ENCODE measurements at regions not wholly inside any gene's neighbourhood (a gene's known extent, or its start where the extent isn't known, plus 50 kb on each side); places are given as distances from the start of the nearest gene placed in this dataset.
A peak's percentile ranks its signal among the peaks of the same experiment; 100 is the strongest.

DNA sequence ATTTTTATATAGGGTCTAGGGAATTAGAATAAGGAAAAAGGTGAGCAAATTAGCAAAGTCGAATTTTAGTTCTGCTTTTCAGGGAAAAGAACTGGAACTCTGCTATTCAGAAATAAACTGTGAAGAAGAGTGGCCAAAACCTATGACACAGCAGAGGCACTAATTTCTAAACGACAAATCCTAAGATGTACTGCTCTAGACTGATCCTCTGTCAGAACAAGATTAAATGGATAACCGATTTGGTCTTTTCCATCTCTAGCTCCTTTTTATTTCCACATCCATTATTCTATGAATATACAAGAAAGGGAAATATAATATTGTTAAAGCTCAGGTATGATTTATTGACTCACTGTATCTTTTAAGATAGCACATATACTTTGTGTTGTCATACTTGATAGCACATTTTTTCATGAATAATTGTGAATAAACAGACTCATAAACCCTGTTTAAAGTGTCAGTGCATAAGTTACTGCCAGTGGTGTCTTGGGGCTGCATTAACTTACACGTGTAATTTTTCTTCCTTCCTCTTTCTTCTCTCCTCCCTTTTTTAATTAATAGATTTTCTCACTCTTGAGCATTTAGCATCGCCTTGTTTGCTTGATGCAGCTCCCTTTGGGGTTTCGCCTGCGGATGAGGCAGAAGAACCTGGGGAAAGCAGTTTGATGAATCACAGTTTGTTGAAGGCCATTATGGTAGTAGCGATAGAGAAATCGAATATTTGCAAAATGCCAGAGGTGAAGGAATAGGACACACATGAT lies 496.6 kb downstream of the ADGRL2 start:
- DNase-seq: no peak

DNA sequence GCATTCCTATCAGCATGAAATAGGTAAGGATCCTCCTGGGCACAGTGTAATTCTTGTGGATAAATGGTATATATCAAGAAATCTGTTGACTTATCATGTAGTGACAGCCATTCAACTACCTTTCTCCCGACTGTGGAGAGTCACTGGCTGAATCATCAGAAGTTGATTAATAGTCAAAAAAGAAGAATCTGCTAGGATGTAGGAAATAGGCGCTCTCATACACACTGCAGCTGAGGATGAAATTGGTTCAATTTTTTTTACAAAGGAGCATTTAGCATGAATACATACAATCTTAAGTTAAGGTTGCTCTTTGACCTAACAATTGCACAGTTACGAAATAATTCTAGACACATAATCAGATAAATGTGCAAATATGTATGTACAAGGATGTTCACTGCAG lies 486.8 kb downstream of the ADGRL2 start:
- DNase-seq: no peak

DNA sequence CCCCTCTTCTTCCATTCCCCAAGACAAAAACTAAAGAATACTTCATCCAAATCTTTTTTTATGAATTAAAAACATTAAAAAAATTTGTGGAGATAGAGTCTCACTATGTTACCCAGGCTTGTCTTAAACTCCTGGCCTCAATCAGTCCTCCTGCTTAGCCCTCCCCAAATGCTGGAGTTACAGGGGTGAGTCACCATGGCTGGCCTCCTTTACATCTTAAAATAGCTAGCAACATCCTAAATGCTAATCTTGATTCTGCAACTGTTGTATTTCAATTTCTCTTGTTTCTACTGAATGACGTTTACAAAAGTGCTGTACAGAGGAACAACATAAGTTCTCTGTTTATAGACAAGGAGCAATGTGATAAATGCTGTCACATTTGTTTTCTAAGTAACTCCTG lies 483.5 kb downstream of the ADGRL2 start:
- no peak for DNase-seq

DNA sequence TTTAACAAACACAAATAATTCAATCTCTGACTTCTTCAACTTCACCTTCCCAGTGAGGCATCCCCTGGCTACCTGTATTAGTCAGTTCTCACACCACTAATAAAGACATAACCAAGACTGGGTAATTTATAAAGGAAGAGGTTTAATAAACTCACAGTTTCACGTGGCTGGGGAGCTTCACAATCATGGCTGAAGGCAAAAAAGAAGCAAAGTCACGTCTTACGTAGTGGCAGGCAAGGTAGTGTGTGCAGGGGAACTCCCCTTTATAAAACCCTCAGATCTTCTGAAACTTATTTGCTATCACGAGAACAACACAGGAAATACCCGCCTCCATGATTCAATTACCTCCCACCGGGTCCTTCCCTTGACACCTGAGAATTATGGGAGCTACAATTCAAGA lies 478.5 kb downstream of the ADGRL2 start:
- no peak for DNase-seq

DNA sequence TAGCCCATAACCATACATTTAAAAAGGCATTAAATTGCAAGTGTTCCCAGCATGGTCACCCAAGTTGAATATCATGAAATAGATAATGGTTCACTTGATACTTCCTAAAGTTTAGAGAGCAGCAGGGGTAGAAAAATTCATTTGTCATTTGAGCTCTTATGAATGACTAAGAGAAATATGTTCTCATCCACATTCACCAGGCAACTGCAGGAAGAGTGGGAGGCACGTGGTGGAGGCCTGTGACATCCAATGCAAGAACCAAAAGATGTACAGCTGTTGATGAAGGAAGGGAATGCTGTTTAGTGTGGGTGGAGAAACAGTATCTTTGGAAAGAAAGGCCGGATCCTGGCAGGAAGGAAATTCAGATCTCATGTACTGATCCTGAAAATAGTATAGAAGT lies 473.1 kb downstream of the ADGRL2 start:
- DNase-seq: no peak

DNA sequence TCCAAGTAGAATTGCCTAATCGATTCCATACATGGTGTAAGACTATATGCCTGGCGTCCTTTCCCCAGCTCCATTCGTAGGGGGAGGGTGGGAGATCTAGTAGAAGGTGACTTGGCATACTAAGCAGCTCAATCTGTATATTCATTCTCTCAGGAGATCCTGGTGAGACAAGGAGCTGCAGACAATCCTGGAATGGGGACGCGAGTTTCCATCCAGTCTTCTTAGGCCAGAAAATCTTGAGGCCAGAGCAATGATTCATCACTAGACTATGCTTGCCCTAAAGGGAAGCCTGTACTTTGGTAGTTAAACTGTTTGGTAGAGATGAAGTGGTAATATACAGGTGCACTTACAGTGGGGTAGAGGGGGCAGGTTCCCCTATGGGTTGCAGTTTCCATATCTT lies 468.7 kb downstream of the ADGRL2 start:
- no peak for DNase-seq

DNA sequence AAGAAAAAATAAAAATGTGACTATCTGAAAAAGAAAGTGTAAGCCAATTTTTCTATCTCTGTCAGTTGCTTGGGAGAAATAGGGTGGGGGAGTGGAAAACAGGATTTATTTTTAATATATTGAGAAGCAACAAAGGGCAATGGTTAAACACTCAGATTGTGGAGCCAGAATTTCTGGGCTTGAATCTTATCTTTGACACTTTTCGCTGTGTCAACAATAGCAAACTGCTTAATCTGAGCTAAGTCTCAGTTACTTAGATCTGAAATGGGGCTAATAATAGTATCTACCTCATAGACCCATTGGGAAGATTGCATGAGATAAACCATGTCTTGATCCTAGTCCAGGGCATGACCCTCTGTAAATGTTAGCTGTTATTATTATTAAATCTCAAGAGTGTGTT lies 468.1 kb downstream of the ADGRL2 start:
- DNase-seq: no peak

DNA sequence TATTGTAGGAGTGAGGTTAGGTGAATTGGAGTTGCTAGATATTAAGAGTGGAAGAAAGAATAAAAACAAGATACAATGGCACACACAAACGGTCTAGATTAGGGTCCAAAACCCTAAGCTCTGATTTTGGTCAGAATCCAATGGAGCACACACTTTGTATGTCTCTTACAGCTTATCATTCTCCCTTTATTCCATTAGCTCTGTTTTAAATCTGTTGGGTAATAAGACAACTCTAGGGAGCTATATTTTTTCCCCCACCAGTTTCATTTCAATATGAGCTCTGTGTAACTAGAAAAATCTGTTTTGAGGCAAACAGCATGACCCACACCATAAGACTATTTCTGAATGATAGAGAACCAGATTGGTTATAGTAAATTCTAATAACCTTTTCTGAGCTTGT lies 465.6 kb downstream of the ADGRL2 start:
- DNase-seq: no peak

DNA sequence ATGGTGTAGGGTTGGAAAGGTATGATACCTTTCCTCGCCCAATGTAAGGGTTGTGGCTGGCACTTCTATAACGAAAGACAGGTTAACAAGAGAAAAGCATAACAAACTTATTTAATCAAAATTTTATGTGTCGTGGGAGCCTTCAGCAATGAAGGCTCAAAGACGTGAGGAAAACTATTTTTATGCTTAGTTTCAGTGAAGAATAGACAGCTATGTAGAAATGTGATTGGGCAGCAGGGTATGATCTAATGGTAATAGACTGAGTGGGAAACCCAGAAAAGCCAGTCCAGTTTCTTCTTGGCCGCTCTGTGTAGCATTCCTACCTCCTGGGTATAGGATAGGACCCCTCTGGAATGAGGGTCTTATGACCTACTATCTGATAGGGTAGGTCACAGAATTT lies 464.7 kb downstream of the ADGRL2 start:
- no peak for DNase-seq

DNA sequence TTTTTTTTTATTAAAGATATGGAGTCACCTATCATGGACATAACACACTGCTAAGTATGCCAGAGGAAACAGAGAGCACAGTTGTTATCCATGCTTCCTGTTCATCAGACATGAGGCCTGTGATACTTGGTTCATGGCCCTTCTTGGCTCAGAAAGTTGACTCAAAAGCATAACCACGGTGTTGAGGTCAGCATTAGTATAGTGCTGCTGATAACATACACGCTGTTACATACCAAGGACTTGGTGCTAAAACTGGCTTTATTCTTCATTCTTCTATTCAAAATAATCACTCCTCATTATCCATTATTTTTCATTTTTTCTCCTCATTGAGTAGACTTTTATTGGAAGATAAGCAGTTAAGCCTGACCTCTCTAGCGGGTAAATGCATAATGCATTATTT lies 464.1 kb downstream of the ADGRL2 start:
- no peak for DNase-seq

DNA sequence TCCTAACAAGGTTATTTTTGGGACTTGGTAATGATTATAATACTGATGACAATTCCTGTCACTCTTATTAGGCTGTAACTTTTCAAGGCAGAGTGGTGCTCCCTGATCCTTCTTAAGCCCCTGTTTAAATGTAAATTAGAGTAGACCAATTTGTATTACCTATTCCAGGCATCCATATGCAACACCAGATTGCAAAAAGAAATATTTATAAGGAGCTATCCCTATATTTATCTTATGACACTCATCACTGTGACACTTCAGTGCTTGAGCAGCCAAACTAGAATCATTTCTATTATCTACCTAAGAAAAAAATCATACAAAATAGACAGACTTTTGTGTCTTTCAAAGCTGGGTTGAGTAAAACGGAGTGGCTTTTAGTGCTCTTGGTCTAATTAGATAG lies 462.7 kb downstream of the ADGRL2 start:
- no peak for DNase-seq

DNA sequence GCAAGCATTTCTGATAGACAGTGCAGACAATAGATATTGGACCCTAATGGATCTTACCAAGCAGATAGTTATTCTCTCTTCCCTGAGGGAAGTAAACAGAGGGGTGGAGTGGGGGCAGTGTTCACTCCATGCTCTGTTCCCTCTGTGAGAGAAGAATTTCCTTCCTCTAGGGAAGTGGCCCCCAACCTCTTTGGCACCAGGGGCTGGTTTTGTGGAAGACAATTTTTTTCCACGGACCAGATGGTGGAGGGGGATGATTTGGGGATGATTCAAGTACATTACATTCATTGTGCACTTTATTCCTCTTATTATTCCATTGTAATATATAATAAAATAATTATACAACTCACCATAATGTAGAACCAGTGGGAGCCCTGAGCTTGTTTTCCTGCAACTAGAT lies 459.9 kb downstream of the ADGRL2 start:
- DNase-seq: no peak

DNA sequence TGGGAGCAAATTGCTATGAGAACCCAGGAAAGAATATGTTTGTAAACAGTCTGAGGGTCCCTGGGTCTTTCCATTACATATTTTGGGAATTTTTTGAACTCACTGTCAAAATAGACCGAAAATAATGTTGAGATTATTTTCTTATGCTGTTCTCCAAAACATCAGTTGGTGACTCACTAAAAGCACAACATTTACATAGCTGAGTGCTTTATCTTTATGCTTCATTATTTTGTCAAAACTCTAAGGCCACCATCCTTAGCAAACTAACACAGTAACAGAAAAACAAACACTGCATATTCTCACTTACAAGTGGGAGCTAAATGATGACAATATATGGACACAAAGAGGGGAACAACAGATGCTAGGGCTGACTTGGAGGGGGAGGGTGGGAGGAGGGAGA lies 459.3 kb downstream of the ADGRL2 start:
- no peak for DNase-seq

DNA sequence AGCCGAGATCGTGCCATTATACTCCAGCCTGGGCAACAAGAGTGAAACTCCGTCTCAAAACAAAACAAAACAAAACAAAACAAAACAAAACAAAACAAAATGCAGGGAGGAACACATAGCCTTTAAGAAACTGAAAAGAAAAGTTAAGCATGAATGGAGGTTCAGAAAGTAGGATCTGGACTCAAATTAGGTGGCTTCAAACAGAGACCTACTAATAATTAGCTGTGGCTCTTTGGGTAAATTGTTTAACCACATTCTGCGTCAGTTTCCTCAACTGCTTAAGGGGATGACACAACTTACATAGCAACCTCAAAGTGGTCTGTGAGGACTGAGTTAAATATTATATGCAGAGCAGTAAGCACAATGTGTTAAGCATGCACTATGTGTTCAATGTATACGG lies 458.2 kb downstream of the ADGRL2 start:
- DNase-seq: no peak

DNA sequence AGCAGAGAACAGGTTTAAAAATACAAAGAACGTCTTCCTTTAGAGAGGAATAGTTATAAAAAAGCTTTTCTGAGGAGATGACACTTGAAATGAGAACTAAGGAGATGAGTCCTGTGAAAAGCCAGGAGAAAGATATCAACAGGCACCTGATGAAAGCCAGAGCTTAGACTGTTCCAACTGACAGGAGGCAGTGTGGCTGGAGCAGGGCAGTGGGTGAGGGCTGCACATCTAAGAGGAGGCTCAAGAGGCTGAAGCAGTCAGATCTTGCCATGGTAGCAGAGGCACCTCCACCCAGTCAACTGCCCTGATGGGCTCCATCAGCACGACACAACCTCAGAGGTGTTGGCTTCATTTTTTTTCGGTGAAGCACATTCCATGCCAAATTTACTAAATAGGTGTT lies 445.3 kb downstream of the ADGRL2 start:
- DNase-seq: no peak

DNA sequence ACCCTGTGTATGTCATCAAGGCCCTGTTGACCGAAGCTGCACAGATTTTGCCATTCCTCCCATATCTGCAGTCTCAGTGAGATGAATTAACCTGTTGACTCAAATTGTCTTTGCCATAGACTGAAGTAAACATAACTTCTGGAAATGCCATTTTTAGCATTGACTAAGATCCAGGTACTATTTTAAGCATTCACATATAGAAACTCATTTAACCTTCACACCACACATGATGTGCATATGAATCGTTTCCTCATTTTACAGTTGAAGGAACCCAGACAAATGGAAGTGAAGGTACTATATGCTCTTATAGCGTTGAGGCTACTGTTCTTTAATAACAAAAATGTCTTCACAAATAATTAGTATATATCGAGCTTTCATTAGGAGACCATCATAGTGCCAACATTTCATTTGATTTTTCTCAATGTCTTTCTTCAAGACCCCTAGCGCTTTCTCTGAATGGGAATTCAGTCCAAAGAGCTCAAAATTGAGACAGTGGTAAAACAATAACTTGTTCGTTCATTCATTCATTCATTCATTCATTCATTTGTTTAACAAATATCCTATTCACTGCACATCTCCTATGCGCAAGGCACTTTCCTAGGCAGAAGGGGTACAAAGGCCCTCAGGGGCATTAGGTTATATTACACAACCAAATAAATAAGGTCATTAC lies 444.7 kb downstream of the ADGRL2 start:
- no peak for DNase-seq

DNA sequence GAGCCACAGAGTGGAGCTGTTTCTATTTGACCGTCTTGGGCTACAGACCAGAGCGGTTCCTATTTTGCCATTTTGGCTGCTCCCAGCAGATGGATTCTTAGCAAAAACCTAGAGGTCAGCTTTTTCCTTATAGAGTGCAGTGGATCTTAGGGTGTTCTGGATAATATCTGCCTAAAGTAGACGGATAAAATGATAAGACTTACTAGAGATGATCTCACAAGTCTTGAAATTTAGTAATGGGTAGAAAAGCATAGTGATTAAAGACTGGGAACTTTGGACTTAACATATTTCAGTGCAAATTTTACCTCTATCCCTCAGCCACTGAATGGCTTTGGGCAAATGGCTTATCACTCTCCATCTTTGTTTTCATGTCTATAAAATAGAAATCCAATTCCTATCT lies 439.8 kb downstream of the ADGRL2 start:
- DNase-seq: no peak

DNA sequence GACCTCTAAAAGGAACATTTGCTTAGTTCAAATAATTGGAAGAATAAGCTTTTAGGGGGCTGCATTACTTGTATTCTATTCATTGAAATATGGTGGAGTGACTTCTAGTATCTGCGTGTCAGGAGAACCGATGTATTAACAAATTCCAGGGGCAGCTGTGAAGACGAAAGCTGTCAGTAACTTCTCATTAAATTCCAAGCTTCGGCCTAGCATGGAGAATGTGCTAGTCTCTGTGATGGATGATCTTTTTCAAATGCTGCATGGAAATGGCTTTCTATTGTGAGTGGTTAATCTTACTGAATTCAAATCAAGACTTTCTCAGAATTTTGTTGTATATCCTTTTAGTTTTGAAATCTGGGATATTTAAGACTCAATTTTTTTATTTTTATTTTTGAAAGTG lies 429.9 kb downstream of the ADGRL2 start:
- DNase-seq: no peak

DNA sequence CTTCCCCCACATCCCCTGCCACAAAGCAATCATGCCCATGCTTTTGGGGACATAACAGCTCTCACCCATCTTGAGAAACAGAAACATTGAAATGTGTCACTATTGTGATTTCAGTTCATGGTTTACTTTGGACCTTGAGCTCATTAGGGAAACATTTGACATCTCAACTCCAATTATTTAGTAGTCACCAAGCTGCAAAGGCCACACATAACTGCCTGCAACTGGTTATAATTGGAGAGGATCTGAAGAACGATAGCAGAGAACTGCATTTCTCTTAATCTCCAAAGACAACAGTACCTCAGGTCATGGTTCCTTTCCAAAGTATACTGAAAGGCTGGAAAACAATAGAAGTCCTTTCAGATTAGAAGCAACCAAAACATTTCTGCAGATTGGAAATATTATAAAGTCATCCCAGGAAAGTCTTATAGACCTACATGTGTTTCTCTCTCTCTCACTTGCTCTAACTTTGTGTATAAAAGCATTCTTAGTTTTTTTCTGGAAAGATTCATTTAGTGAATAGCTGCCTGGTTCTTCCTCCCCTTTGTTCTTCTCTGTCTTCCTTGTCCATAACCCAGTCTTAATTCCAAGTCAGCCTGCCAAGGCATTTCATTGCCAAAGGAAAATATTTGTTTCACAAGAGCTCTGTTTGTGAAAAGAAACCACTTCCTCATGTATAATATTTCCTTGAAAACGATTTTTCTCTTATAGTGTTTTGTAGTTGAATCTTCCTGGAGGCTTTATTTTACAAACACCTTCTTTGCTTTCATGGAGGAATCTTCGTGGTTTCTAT lies 426.8 kb downstream of the ADGRL2 start:
- DNase-seq: no peak

DNA sequence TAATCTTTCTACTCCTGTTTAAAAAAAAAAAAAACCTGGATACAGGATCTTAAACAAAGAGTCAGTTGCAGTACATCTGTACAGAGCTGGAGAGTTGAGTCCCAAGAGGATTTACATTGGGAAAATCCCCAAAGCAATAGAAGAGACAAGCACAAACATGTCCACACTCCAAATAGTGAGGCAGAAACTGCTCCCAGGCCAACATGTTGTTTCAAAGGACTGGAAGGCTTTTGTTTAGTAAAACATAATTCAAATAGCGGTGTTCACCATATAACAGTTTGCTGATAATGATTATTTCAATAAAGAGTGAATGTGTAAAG lies 425.4 kb downstream of the ADGRL2 start:
- peak; percentile 91 for DNase-seq

DNA sequence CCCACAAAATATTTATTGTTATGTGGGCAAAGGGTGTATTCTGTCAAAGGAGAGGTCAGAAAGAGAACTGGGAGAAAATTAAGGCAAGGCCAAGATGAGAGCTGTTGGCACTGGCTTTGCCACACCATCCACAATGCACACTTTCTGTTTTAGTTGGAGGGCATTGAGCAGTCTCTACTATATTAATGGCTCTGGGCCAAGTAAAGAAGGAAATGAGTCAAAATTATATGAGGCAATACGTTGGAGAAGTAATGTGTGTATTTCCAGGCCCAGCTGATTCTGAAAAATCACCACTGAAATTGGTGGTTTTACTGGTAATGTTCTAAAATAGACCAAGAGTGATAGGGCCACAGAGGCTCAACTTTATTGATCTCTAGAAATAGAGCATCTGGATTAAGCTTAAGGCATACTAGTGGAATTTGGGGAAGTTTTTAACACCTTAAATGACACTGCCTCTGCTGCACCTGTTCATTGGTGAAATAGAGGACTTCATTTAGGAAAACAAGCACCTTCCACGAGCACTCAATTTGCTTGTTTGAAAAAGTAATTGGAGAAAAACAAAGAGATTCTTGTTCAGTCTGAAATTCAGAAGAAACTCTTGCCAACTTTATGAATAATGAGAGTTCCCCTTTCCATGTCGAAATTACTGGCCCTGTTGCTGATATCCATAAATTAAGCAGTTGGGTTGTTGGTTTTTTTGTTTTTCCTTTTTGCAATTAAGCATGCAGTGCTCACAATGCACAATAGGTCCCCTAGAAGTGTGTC lies 424.9 kb downstream of the ADGRL2 start:
- DNase-seq: peak; percentile 91

DNA sequence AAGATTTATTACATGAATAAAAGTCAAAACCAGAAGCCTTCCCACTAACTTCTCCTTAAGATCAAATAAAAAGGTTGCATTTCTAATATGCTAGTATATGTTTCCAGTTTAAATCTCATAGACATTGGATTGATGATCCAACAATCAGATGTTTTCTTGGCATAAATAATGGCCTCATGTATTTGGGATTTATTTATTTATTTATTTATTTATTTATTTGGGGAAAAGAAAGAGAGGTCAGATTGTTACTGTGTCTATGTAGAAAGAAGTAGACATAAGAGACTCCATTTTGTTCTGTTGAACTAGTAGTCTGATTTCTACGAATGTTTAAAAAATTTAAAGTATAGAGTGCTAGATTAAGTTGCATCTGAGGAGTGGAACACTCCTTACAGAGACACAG lies 422.4 kb downstream of the ADGRL2 start:
- no peak for DNase-seq

DNA sequence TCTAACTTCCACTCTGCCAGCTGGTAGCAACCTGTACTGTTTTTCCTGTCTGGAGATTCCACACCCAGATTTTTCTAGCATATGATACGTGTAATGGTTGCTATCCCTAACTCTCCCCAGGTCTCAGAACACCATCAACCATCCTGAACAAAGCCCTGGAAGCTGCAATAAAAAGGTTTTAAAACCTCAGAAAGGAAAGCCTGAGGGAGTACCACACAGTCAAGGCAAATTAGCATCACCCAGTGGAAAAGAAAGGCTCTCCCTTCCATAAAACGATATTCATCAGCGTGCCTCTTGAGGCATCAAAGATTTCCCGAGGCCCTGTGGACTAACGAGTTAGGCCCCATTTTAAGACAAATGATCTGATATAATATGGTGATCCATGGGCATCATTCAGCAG lies 421.0 kb downstream of the ADGRL2 start:
- DNase-seq: no peak

DNA sequence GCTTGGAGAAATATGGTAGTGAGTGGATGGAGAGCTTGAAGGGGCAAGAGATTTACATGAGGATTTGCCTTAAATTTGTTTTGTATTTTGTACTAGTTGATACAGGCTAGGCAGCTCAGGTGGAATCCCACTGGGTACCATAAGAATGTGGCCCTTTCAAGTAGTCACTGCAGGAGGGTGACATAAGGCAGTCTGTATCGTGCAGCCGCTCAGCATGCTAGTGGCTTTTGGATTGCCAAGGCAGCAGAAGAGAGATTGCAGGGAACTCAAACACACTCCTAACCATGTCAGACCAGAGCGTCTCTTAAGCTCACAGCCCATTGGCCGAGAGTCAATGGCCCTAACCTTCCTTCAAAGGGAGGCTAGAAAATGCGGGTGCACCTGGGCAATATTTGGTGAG lies 420.0 kb downstream of the ADGRL2 start:
- no peak for DNase-seq

Data from DMS79 treated with DMSO at 0.1 percent for 48 hours (cell line).